ENCODE measurements at regions not wholly inside any gene's neighbourhood (a gene's known extent, or its start where the extent isn't known, plus 50 kb on each side); places are given as distances from the start of the nearest gene placed in this dataset.

GRCh38 chr4:96756584-96756983 lies 916.7 kb downstream of the PDHA2 start:
- no peak for FAIRE-seq
- H4K20me1 ChIP-seq (ENCODE audit: insufficient read depth, low read length): no peaks in the 10 kb centered on the region
- DNase-seq (ENCODE audit: low read depth): no peak
- TF ChIP-seq EZH2 (IDR thresholded peaks at IDR 0.05; ENCODE audit: insufficient read depth, low read length): no peak
- TF ChIP-seq CTCF (IDR thresholded peaks at IDR 0.05; ENCODE audit: insufficient read depth, low read depth, low read length): no peak
- H3K27ac Mint-ChIP-seq (ENCODE audit: unreplicated experiment): no peak overlapping the region
- H3K27me3 ChIP-seq (ENCODE audit: insufficient read depth, low read length): no peaks in the 10 kb centered on the region
- peaks cover 6% of the 10 kb centered on the region for H3K4me1 Mint-ChIP-seq (ENCODE audit: low read depth, unreplicated experiment)
- H3K27ac ChIP-seq (ENCODE audit: low read depth, low read length): no peak overlapping the region
- no peaks in the 10 kb centered on the region for H3K9me3 ChIP-seq (ENCODE audit: insufficient read depth, low read depth, low read length)
- no peak overlapping the region for H3K9ac ChIP-seq (ENCODE audit: low read length)
- no peaks in the 10 kb centered on the region for H3K36me3 Mint-ChIP-seq (ENCODE audit: low read depth, unreplicated experiment)
- no peaks in the 10 kb centered on the region for H3K9me3 Mint-ChIP-seq (ENCODE audit: unreplicated experiment)
- no peak overlapping the region for H3K4me3 Mint-ChIP-seq (ENCODE audit: unreplicated experiment)
- H3K79me2 ChIP-seq (ENCODE audit: insufficient read depth, low read length): no peaks in the 10 kb centered on the region
- no peaks in the 10 kb centered on the region for H3K36me3 ChIP-seq (ENCODE audit: insufficient read depth, low read length)
- no peaks in the 10 kb centered on the region for H3K27me3 Mint-ChIP-seq (ENCODE audit: low read depth, unreplicated experiment)
- H3K4me2 ChIP-seq (ENCODE audit: low read length): no peak overlapping the region
- H3K4me3 ChIP-seq (ENCODE audit: insufficient read depth, low read depth, low read length): no peak overlapping the region
- no peak overlapping the region for H2AFZ ChIP-seq (ENCODE audit: low read depth, low read length)
- H3K4me1 ChIP-seq (ENCODE audit: insufficient read depth, low read length): no peaks in the 10 kb centered on the region

GRCh38 chr4:96763546-96763945 lies 923.7 kb downstream of the PDHA2 start:
- no peak overlapping the region for H3K27ac ChIP-seq (ENCODE audit: low read depth, low read length)
- no peak overlapping the region for H2AFZ ChIP-seq (ENCODE audit: low read depth, low read length)
- H3K9me3 ChIP-seq (ENCODE audit: insufficient read depth, low read depth, low read length): no peaks in the 10 kb centered on the region
- no peak overlapping the region for H3K4me3 Mint-ChIP-seq (ENCODE audit: unreplicated experiment)
- H3K79me2 ChIP-seq (ENCODE audit: insufficient read depth, low read length): no peaks in the 10 kb centered on the region
- no peak overlapping the region for H3K27ac Mint-ChIP-seq (ENCODE audit: unreplicated experiment)
- no peaks in the 10 kb centered on the region for H3K27me3 ChIP-seq (ENCODE audit: insufficient read depth, low read length)
- H4K20me1 ChIP-seq (ENCODE audit: insufficient read depth, low read length): no peaks in the 10 kb centered on the region
- no peak overlapping the region for H3K4me3 ChIP-seq (ENCODE audit: insufficient read depth, low read depth, low read length)
- H3K9me3 Mint-ChIP-seq (ENCODE audit: unreplicated experiment): no peaks in the 10 kb centered on the region
- H3K27me3 Mint-ChIP-seq (ENCODE audit: low read depth, unreplicated experiment): no peaks in the 10 kb centered on the region
- FAIRE-seq: no peak
- no peaks in the 10 kb centered on the region for H3K4me1 ChIP-seq (ENCODE audit: insufficient read depth, low read length)
- H3K36me3 ChIP-seq (ENCODE audit: insufficient read depth, low read length): no peaks in the 10 kb centered on the region
- H3K4me2 ChIP-seq (ENCODE audit: low read length): no peak overlapping the region
- DNase-seq (ENCODE audit: low read depth): no peak
- no peaks in the 10 kb centered on the region for H3K4me1 Mint-ChIP-seq (ENCODE audit: low read depth, unreplicated experiment)
- H3K9ac ChIP-seq (ENCODE audit: low read length): no peak overlapping the region
- TF ChIP-seq EZH2 (IDR thresholded peaks at IDR 0.05; ENCODE audit: insufficient read depth, low read length): no peak
- TF ChIP-seq CTCF (IDR thresholded peaks at IDR 0.05; ENCODE audit: insufficient read depth, low read depth, low read length): no peak
- H3K36me3 Mint-ChIP-seq (ENCODE audit: low read depth, unreplicated experiment): no peaks in the 10 kb centered on the region

GRCh38 chr4:96766359-96766758 lies 926.5 kb downstream of the PDHA2 start:
- H3K4me1 Mint-ChIP-seq (ENCODE audit: low read depth, unreplicated experiment): no peaks in the 10 kb centered on the region
- H4K20me1 ChIP-seq (ENCODE audit: insufficient read depth, low read length): no peaks in the 10 kb centered on the region
- H2AFZ ChIP-seq (ENCODE audit: low read depth, low read length): no peak overlapping the region
- H3K9me3 Mint-ChIP-seq (ENCODE audit: unreplicated experiment): no peaks in the 10 kb centered on the region
- no peak overlapping the region for H3K9ac ChIP-seq (ENCODE audit: low read length)
- no peaks in the 10 kb centered on the region for H3K36me3 ChIP-seq (ENCODE audit: insufficient read depth, low read length)
- no peaks in the 10 kb centered on the region for H3K36me3 Mint-ChIP-seq (ENCODE audit: low read depth, unreplicated experiment)
- FAIRE-seq (no peak), DNase-seq (ENCODE audit: low read depth) (no peak)
- no peak overlapping the region for H3K4me3 ChIP-seq (ENCODE audit: insufficient read depth, low read depth, low read length)
- no peaks in the 10 kb centered on the region for H3K4me1 ChIP-seq (ENCODE audit: insufficient read depth, low read length)
- H3K9me3 ChIP-seq (ENCODE audit: insufficient read depth, low read depth, low read length): no peaks in the 10 kb centered on the region
- no peak overlapping the region for H3K4me3 Mint-ChIP-seq (ENCODE audit: unreplicated experiment)
- H3K27me3 ChIP-seq (ENCODE audit: insufficient read depth, low read length): no peaks in the 10 kb centered on the region
- no peak overlapping the region for H3K27ac Mint-ChIP-seq (ENCODE audit: unreplicated experiment)
- H3K27ac ChIP-seq (ENCODE audit: low read depth, low read length): no peak overlapping the region
- TF ChIP-seq CTCF (IDR thresholded peaks at IDR 0.05; ENCODE audit: insufficient read depth, low read depth, low read length) (no peak), EZH2 (IDR thresholded peaks at IDR 0.05; ENCODE audit: insufficient read depth, low read length) (no peak)
- H3K27me3 Mint-ChIP-seq (ENCODE audit: low read depth, unreplicated experiment): no peaks in the 10 kb centered on the region
- H3K4me2 ChIP-seq (ENCODE audit: low read length): no peak overlapping the region
- H3K79me2 ChIP-seq (ENCODE audit: insufficient read depth, low read length): no peaks in the 10 kb centered on the region
